ENCODE measurements at regions not wholly inside any gene's neighbourhood (a gene's known extent, or its start where the extent isn't known, plus 50 kb on each side); places are given as distances from the start of the nearest gene placed in this dataset.

- TF ChIP-seq CTCF (IDR thresholded peaks at IDR 0.05) (no peak), EZH2 (IDR thresholded peaks at IDR 0.05) (no peak)
These were observed 161.5 kb downstream of the SEC23A start for GRCh38 chr14:38941488-38941887.

Data from neural progenitor cell (in vitro differentiated cells).